PC-9 (cell line): ENCODE measurements at regions not wholly inside any gene's neighbourhood (a gene's known extent, or its start where the extent isn't known, plus 50 kb on each side); places are given as distances from the start of the nearest gene placed in this dataset.

Experiments
- BruUV-seq: library from RNA; stranded (reverse); fragments of 400-500 nt; replicated peaks from 2 replicates; lab custom pipeline; 2021; lab: Mats Ljungman, UMichigan
- CTCF ChIA-PET: fragments of 300-600 bp; sonication (Branson Sonifier 250); formaldehyde crosslinking; loops from one replicate; lab custom pipeline; 2022; ENCODE audit warnings: antibody characterized with exemption; lab: Charles Lee
- POLR2A ChIA-PET: fragments of 300-600 bp; sonication (Branson Sonifier 250); formaldehyde crosslinking; loops from one replicate; lab custom pipeline; 2022; ENCODE audit warnings: antibody characterized with exemption; ENCODE audit not compliant: unreplicated experiment; lab: Charles Lee
- DNase-seq, 2 experiments: peaks; one replicate each; pipeline versions ENCODE4 v3.0.0 to v3.0.0-alpha.2; 2015 to 2022; ENCODE audit warnings: mixed read lengths in 1 of 2
- H2AFZ ChIP-seq: fragments of 200-600 bp; sonication (generic); 2 replicates; pipeline ENCODE4 v1.8.1; 2017; ENCODE audit warnings: antibody characterized with exemption
- H3F3A ChIP-seq: fragments of 200-600 bp; sonication (generic); 2 replicates; pipeline ENCODE4 v1.8.1; 2017; ENCODE audit warnings: antibody characterized with exemption, mild to moderate bottlenecking, low read depth; ENCODE audit not compliant: insufficient read depth
- H3K27ac ChIP-seq: fragments of 200-600 bp; sonication (generic); 2 replicates; pipeline ENCODE4 v1.6.1; 2016; ENCODE audit warnings: mixed run types
- H3K27me3 ChIP-seq: fragments of 200-600 bp; sonication (generic); 2 replicates; pipeline ENCODE4 v1.6.1; 2016; ENCODE audit warnings: low read depth, mixed run types; ENCODE audit not compliant: insufficient read depth
- H3K36me3 ChIP-seq: fragments of 200-600 bp; sonication (generic); 2 replicates; pipeline ENCODE4 v1.6.1; 2016; ENCODE audit warnings: low read depth, mixed run types
- H3K4me1 ChIP-seq: fragments of 200-600 bp; sonication (generic); replicated peaks from 2 replicates; pipeline ENCODE4 v1.6.1; 2016; ENCODE audit warnings: mixed run types; ENCODE audit not compliant: insufficient read depth
- H3K4me2 ChIP-seq: fragments of 200-600 bp; sonication (generic); 2 replicates; pipeline ENCODE4 v1.6.1; 2017; ENCODE audit warnings: mixed run types
- H3K4me3 ChIP-seq: fragments of 200-600 bp; sonication (generic); 2 replicates; pipeline ENCODE4 v1.6.1; 2016; ENCODE audit warnings: mixed run types
- H3K79me2 ChIP-seq: fragments of 200-600 bp; sonication (generic); 2 replicates; pipeline ENCODE4 v1.6.1; 2017; ENCODE audit warnings: low read depth, mixed run types
- H3K9me2 ChIP-seq: fragments of 200-600 bp; sonication (generic); 2 replicates; pipeline ENCODE4 v1.8.1; 2017; ENCODE audit warnings: mild to moderate bottlenecking; ENCODE audit not compliant: insufficient read depth
- H3K9me3 ChIP-seq: fragments of 200-600 bp; sonication (generic); 2 replicates; pipeline ENCODE4 v1.8.1; 2016; ENCODE audit warnings: low read depth; ENCODE audit not compliant: insufficient read depth
- H4K20me1 ChIP-seq: fragments of 200-600 bp; sonication (generic); 2 replicates; pipeline ENCODE4 v1.8.1; 2017; ENCODE audit not compliant: insufficient read depth
- EZH2 ChIP-seq: fragments of 200-600 bp; sonication (generic); IDR thresholded peaks from 2 replicates; pipeline ENCODE4 v1.8.0; 2017; ENCODE audit warnings: antibody characterized with exemption, low read depth
- intact Hi-C: fragments of 100-400 bp; cut with micrococcal nuclease; formaldehyde crosslinking; loops from one replicate; pipeline ENCODE4 v1.10.0; 2022; ENCODE audit not compliant: unreplicated experiment
- TF ChIP-seq, protein P1 (sequence below): fragments of 200-600 bp; sonication (generic); conservative IDR thresholded peaks from 2 replicates; pipeline ENCODE4 v1.6.1; 2017; ENCODE audit warnings: mixed run types, antibody characterized with exemption, mild to moderate bottlenecking, moderate library complexity

DNA sequence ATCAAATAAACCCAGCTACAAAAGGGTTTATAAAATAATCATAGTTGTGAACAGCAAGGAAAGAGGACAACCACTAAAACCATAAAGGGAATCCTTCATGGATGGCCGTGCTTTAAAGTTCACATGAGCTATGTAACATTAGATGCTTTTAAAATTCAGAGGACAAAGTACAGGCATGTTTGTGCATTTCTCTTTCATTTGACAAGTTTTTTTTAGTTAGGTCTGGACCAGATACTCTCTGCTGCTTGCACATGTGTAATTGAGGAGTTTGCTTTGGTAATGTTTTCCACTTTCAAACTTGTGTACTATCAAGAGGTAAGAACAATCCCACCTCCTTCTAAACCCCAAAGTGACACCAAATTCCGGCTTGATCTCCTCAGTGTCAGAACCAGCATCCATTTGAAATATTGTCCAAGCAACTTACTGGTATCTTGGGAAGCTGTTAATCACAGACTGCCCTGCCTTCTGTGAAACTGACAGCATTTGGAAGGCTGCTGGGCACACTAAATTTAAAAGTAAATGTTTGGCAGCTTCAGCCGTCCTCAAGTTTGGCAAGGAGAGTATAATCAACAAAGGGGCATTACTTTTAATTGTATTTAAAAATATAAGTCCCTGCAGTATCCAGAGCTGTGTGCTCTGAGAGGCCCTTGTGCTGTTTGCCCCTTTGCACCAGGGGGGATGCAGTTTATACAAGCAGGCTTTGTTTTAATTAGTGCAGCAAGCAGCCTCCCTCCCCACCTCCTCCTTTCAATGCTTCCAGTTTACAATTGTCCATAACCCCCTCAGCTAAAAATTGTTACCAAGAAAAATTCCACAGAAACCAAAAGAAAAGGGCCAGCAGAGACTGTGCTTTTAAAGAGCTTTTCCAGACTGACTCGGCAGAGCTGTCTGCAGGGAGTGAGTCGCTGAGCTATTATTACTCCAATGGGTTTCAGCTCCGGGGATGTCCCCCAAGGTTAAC lies 328.3 kb upstream of the MPDZ start:
- no peak for TF ChIP-seq EZH2
- TF ChIP-seq, protein P1, sequence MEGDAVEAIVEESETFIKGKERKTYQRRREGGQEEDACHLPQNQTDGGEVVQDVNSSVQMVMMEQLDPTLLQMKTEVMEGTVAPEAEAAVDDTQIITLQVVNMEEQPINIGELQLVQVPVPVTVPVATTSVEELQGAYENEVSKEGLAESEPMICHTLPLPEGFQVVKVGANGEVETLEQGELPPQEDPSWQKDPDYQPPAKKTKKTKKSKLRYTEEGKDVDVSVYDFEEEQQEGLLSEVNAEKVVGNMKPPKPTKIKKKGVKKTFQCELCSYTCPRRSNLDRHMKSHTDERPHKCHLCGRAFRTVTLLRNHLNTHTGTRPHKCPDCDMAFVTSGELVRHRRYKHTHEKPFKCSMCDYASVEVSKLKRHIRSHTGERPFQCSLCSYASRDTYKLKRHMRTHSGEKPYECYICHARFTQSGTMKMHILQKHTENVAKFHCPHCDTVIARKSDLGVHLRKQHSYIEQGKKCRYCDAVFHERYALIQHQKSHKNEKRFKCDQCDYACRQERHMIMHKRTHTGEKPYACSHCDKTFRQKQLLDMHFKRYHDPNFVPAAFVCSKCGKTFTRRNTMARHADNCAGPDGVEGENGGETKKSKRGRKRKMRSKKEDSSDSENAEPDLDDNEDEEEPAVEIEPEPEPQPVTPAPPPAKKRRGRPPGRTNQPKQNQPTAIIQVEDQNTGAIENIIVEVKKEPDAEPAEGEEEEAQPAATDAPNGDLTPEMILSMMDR: no peak
- H3K4me2 ChIP-seq: no peak overlapping the region
- CTCF ChIA-PET: no interaction called here

DNA sequence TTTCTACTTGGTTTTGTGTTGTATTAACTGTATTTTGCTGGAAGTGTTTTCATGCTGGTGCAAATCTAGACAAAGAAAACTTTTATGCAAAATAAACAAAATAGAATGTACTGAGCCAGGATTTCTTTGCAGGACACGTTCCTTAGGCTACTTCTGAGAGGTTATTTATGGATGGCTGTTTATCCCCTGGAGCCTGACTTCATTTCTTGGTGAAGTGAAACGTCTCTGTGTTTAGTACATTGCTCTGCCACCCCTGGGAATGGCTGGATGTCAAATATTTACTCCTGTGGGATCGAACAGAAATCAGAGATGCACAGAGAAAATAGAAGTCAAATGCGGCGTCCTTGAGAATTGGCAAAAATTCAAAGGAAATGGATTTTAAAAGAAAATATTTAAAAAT lies 327.1 kb upstream of the MPDZ start:
- no peak for DNase-seq
- H3K27me3 ChIP-seq: no peaks in the 10 kb centered on the region
- intact Hi-C loops: no loop called here
- no peaks in the 10 kb centered on the region for H3K9me3 ChIP-seq
- POLR2A ChIA-PET: no interaction called here
- TF ChIP-seq EZH2: no peak
- TF ChIP-seq, protein P1: no peak
- H3K27ac ChIP-seq: no peak overlapping the region
- no peaks in the 10 kb centered on the region for H3K36me3 ChIP-seq
- no peak overlapping the region for H3K4me3 ChIP-seq
- no peaks in the 10 kb centered on the region for H3K9me2 ChIP-seq
- H4K20me1 ChIP-seq: no peaks in the 10 kb centered on the region
- H3F3A ChIP-seq: no peaks in the 10 kb centered on the region
- H3K4me2 ChIP-seq: no peak overlapping the region
- CTCF ChIA-PET: no interaction called here
- H2AFZ ChIP-seq: no peak overlapping the region
- no peaks in the 10 kb centered on the region for H3K79me2 ChIP-seq
- H3K4me1 ChIP-seq: no peaks in the 10 kb centered on the region
- BruUV-seq: no TSS peak

More for the DNA sequence above, 328.3 kb upstream of the MPDZ start:
- intact Hi-C loops: no loop called here
- Histone ChIP-seq H3K4me3 (no peak overlapping the region), H3K79me2 (no peaks in the 10 kb centered on the region), H3K4me1 (no peaks in the 10 kb centered on the region), H3K27ac (no peak overlapping the region), H3K27me3 (no peaks in the 10 kb centered on the region), H3K9me2 (no peaks in the 10 kb centered on the region), H3F3A (no peaks in the 10 kb centered on the region), H3K36me3 (no peaks in the 10 kb centered on the region), H3K9me3 (no peaks in the 10 kb centered on the region), H2AFZ (no peak overlapping the region), H4K20me1 (no peaks in the 10 kb centered on the region)
- POLR2A ChIA-PET: no interaction called here
- no TSS peak for BruUV-seq
- DNase-seq: no peak

DNA sequence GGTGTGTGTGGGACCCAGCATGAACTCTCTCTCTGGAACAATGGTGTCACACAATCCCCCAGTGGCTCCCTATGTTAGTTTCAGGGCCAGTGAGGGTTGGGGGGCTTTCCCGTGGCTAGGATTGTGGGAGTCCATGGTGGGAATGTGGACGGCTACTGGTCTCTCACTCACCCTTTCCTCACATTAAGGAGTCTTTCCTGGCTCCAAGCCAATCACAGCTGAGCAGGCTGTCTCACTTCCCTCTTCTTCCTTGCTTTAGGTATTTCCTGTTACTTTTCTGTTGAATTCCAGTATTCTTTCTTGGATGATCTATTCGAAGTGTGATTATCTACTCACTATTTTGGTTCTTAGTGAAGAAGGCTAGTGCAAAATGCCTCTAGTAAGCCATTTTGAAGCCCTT lies 324.4 kb upstream of the MPDZ start:
- Histone ChIP-seq H3K36me3 (no peaks in the 10 kb centered on the region), H4K20me1 (no peaks in the 10 kb centered on the region), H3K9me2 (no peaks in the 10 kb centered on the region), H3K4me3 (no peak overlapping the region), H3K4me1 (no peaks in the 10 kb centered on the region), H3K79me2 (no peaks in the 10 kb centered on the region), H2AFZ (no peak overlapping the region), H3K27me3 (no peaks in the 10 kb centered on the region), H3K27ac (no peak overlapping the region), H3F3A (no peaks in the 10 kb centered on the region), H3K9me3 (no peaks in the 10 kb centered on the region), H3K4me2 (no peak overlapping the region)
- ChIA-PET POLR2A (no interaction called here), CTCF (no interaction called here)
- BruUV-seq: no TSS peak
- intact Hi-C loops: no loop called here
- no peak for TF ChIP-seq EZH2
- TF ChIP-seq, protein P1: no peak
- DNase-seq: no peak
